ENCODE measurements at regions not wholly inside any gene's neighbourhood (a gene's known extent, or its start where the extent isn't known, plus 50 kb on each side); places are given as distances from the start of the nearest gene placed in this dataset.

DNA sequence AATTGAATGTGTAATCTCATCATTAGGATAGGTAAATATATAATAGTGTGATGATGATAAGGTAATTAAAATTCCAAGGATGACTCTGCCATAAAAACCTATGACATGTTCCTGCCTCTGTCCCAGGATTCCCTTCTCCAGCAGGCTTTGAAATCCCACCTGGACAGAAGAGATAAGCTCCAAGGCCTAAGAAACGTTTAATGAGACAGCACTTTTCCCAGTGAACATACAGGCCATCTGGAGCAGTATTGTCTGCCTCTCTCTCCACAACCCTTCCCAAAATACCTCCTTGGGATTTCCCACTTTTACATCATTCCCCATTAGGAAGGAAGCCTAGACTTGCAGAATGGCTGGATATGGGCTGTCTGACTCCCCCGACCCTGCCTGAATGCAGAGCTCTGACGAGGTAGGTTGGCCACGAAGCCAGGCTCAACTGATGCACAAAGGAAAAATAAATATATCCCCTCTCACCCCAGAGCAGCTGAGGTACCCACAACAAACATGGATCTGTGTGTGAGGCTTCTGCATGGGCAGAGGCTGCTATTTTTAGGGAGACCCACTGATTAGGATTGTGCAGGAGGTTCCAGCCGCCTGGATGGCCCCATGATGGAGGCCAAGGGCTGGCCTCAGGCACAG lies 71.0 kb downstream of the TMPRSS5 start:
- no peak for DNase-seq

DNA sequence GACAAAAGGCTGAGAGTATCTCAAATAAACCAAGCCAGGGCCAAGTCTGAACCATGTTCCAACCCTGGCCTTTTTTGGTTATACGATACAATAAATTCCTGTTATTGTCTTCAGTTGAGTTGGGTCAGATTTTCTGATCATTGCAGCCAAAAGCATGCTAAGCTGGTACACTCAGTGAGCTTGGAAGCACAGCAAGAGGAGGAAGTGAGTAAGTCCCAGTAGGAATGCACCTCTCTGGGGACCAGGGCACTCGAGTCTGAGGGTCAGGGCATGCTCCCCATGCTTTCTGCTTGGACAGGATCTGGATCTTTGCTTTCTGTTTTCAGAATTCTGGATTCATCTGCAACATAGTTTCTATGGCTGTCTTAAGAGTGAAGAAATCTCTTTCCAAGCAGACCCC lies 73.1 kb downstream of the TMPRSS5 start:
- no peak for DNase-seq

DNA sequence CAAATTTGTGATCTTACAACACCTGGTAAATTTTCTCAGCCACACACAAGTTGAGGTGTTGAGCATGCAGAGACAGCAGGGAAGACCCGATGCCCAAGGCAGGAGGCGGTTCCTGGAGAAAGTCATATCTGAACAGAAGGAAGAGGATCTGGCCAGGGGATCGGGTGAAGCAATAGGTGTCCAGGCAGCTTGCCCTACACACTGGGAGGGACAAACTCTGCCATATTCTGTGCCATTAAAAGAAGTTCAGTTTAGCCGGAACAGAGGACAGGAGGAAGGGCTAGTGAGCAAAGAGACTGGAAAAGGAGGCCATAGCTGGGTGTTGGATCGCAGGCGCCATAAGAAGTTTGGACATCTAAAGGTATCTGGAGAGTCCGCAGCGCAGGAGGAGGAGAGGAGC lies 76.5 kb downstream of the TMPRSS5 start:
- no peak for DNase-seq

DNA sequence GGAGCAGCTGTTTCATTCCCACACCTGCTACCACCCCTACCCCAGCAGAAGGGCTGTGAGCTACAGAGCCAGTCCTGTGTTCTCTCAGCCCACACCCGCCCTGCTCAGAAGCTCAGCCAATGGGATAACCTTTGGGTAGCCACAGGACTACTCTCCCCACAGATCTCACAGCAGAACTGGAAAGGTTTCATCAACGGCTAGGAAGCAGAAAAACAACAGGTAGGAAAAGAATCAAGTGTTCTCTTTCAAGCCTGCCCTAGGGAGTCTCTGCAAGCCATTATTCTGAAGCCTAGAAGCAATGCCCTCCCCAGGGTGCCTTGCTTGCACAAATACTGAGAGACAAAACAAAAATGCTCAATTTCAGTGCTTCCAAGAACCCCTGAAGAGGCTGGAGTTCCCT lies 77.2 kb downstream of the TMPRSS5 start:
- no peak for DNase-seq

DNA sequence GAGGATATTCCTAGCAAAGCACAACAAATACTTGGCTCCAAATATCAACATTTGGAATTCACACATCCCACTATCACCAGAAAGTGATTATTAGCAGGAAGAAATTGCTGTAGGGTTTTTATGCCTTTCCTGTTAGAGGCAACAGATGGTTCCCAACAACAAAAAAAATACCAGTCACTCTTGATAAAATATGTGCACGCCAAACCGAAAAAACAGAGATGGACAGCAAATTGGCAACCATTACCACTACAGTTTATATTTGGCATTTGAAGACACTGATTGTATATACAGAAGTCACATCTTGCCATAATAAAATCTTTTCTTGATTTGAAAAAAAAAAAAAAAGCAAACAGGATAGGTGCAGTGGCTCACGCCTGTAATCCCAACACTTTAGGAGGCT lies 78.2 kb downstream of the TMPRSS5 start:
- no peak for DNase-seq

DNA sequence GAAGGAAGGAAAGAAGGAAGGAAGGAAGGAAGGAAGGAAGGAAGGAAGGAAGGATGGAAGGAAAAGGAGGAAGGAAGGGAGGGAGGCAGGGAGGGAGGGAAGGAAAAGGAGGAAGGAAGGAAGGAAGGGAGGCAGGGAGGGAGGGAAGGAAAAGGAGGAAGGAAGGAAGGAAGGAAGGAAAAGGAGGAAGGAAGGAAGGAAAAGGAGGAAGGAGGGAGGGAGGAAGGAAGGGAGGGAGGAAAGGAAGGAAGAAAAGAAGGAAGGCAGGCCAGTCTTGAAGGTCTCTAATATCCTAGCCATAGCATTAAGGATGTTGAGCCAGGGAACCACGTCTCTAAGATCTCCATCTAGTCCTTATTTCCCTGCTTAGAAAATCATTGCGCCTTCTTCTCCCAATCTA lies 78.8 kb downstream of the TMPRSS5 start:
- DNase-seq = no peak

DNA sequence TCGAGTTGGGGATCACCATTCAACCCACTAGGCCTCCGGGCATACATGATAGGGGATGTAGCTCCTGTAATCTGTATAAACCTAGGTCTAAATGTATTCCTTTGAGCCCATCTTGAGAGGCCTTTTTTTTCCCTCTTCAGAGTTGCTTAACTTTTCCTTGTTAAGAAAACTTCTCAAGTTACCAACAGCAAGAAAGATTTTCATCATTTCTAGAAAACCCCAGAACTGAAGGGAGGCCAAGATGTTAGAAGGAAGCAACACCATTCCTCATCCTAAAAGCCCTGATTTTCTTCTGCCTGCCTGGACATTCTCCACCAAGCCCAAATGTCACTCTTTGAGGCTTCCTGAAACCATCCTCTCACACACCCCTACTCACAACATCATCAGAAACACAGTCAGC lies 79.4 kb downstream of the TMPRSS5 start:
- no peak for DNase-seq

DNA sequence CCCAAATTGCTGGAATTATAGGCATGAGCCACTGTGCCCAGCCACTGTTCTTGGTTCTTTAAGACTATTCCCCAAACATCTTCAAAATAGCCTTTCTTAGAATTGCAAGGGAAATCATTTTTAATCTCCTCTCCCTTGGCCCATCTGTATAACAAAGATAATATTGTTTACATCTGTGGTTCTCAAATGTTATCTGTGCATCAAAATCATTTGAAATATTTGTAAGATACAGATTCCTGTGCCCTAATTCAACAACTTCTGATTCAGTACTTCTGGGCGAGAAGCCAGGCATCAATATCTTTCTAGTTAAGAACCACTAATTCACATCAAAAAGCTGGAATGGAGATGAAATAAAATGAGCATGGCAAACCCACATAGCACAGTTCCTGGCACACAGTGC lies 83.0 kb downstream of the TMPRSS5 start:
- no peak for DNase-seq

DNA sequence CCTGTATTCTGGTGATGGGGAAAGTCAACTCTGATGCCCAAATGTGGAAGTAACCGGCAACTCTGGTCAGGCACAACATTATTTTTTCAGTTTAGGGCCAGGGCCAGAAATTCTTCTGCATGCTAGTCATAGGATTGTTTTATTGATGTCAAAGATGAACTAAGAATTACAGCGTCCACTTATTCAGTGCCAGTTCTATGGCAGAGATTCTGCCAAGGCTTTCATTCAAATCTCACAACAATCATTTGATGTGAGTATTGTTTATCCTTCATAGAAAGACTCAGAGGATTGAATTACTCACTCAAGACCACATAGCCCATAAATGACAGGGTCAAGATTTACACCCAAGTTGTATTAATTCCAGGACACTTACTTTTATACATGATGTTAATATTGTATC lies 87.7 kb downstream of the TMPRSS5 start:
- no peak for DNase-seq

DNA sequence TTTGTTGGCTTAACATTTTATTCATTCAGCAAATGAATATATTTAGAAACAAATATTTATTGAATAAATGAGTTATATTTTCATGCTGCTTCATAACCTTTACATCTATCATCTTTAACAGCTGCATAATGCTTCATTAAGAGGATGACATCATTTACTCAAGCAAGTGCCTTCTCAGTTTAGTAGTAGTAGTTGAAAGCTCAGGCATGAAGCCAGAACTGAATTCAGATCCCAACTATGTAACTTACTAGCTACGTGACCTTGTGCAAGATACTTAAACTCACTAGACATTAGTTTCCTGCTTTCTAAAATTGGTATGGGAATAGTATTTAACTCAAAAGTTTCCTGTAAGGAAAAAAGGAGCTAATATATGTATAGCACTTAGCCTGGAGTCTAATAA lies 90.3 kb downstream of the TMPRSS5 start:
- no peak for DNase-seq

DNA sequence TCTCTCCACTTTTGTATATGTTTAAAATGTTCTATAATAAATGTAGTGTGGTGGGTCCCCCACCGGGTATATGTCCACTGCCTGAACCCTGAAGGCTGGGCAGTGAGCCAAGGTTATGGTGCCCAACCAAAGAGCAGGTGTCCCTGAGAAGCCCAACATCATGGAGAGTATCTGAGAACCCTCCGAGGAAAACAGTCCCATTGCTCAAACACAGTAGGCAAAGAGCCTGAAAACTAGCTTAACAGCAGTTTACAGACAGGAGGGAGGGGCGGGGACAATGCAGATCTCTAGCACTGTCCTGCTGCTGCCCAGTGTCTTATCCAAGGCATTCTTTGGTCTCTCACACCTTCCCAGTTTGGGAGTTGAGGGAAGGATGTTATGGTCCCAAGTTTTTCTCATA lies 91.0 kb downstream of the TMPRSS5 start:
- DNase-seq = no peak

DNA sequence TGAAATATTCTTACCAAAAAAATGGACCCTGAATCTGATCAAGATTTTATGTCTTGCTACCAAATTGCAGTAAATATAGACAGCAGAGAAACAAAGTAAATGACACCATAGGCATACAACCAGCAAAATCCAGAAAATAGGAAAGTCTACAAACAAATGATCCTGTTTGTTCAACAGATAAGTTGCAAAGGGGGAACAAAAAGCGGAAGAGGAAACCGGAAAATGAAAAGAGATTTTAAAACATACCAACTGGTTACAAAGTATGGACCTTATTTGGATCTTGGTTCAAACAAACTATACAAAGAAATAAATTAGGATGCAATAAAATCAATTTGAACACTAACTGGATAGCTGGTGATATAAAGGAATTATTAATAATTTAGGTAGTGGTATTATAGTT lies 92.0 kb downstream of the TMPRSS5 start:
- DNase-seq = no peak

DNA sequence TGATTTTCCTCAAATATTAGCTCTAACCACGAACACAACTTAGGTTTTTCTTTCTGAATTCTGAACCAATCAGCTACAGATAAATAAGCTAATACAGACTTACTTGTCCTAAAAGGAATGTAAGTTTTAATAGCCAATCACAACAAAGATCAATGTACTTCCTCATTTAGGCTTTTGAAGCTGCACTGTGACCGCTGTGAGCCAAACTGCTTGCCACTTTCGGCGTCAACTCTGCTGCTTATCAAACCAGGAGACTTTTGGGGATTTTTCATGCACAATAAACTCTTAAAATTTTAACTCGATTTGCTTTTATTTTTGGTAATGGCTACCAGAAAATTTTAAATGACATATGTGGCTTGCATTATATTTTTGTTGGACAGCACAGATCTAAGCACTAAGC lies 92.5 kb downstream of the TMPRSS5 start:
- no peak for DNase-seq

DNA sequence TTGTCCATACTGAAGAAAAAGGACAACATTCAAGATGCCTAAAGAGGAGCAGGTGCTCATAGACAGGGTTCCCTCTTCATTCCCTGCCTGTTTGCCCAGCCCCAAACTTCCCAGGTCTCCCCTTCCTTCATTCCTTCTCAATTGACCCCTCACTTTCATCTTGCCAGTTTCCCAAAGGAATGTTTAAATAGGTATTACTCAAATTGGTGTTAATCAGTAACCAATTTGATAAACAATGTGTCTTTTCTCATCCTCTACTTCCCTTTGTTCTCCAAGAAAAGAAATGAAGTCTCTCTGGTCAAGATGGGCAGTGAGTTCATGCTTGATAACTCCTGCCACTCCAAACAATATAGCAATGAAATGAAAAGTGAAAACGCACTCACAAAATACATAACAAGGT lies 101.9 kb downstream of the TMPRSS5 start:
- no peak for DNase-seq

DNA sequence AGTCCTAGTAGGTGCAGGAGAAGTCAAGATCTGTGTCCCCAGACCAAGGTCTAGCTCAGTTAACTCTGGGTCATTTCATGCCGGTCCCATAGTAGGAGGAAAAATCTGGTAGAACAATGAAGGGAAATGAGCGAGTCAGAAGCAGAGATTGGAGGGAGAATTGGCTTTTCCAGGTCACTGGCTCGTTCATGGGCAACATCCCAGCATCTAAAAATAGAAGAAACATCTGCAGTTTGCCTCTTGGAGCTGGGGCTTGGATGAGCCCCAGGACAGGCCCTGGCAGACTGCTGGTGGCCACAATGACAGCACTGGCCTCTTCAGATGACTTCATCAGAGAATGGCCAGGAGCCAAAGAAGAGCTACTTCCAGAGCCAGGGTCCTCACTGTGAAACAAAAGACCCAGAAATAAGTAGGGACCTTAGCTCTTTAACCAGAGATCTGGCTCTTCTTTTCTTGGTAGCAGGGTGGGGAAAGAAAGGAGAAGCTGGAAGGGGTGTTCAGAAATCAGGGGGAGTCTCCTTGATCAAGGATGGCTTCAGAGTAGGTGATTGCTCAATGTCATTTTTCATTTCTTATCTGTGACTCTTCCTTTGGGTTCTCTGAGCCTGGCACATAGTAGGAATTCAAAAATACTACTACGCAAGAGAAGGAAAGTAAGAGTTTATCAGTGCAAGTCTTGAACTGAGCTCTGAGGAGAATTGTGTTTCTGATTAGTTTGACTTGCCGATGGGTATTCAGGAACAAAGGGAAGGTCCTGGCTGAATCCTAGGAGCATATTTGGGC lies 102.6 kb downstream of the TMPRSS5 start:
- DNase-seq = no peak

DNA sequence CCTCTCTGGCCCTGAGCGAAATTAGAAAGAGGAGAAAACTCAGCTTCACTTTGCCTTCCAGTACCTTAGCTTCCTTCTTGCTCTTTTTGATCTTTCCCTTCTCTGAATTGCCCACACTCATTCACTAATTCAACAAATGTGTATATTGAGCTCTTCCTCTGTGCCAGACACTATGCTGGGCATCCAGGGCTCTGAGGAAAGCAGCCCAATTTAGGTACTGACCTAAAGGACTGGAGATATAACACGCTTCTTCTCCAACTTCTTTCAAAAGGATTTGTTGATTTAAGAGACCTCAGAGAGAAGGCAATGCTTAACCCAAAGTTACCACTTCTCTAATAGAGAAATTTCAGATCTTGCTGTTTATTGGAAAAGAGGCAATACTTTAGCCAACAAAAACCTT lies 103.6 kb downstream of the TMPRSS5 start:
- no peak for DNase-seq

DNA sequence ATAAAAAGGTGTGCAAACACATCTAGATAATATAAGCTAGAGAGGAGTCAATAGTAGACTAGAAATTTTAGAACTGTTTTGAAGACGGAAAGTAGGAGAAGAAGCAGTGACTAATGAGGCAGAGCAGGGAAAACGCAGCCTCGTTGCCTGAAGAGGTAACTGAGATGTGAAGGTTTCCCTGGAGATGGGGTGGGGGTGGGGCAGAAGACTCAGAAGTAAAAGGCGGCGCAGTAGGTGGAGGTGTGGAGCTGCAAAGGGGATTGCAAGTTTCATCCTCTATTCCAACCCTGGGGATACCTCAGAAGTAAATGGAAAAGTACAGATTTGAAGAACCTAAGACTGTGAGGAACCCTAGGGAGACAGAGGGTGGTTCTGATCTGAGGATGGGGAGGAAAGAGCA lies 109.5 kb downstream of the TMPRSS5 start:
- no peak for DNase-seq

DNA sequence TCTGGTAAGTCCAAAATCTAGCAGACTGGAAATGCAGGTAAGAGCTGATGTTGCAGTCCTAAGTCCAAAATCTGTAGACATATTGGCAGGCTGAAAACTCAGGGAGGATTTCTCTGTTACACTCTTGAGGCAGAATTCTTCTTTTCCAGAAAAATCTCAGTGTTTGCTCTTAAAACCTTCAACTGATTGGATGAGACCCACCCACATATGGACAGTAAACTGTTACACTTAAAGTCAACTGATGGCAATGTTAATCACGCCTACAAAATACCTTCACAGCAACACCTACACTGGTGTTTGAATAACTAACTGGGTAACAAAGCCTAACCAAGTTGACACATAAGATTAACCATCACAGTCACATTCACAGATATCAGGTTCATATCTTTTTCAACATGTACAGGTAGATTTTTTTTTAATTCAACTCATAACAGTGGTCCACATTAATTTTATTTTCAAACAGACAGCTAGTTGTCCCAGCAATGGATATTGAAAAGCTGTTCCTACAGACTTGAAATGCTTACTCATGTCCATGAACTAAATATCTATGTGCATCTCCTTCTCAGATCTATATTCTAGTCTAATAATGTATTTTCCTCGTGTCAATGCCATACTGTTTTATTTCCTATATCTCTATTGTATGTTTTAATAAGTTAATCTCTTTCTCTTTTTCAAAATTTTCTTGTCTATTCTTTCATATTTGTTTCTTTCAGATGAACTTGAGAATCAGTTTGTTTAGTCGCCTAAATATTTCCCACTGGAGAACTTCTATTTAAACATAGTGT lies 110.1 kb downstream of the TMPRSS5 start:
- no peak for DNase-seq

DNA sequence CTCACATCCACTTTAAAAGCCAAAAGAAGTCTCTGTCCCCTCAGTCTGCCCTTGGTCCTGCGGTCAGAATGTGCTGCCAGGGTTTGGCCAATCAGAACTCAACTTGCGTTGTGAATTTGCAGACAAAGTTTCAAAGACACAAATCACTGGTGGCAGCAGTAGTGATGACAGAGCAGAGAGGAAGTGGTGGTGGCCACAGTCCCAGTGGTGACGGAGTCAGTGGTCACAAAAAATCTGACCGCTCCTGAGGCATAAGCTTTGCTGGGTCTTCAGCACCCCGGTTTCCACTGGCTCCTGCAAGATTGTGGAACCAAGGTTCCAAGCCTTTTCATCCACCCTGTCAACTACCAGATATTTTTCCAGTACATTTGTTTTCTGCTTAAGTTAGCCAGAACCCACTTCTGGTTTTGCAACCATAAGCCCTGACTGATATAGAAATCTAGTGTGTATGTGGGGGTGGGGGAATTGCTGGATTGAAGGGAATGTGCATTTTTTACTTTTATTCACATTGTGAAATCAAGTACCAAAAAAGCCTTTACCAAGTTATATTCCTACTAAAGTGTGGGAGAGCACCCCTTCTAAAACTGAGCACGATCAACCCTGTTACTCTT lies 112.3 kb downstream of the TMPRSS5 start:
- no peak for DNase-seq

DNA sequence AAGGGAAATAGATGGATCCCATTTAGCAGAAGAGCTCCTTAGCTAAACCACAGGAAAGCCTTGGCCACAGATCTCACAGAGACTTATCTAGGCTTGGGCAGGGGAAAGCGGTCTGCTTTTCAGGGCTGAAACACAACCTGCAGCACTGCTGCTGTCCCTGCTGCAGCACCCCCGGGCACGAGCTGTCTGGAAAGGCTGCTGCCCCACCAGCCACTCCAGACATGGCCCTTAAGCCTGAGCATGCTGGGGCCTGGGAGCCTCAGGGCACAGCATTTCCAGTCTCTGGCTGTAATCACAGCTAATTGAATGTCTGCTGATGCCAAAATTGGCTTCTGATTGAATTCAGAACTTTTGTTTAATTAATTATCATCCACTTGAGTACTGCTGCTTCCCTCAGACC lies 115.0 kb downstream of the TMPRSS5 start:
- no peak for DNase-seq

DNA sequence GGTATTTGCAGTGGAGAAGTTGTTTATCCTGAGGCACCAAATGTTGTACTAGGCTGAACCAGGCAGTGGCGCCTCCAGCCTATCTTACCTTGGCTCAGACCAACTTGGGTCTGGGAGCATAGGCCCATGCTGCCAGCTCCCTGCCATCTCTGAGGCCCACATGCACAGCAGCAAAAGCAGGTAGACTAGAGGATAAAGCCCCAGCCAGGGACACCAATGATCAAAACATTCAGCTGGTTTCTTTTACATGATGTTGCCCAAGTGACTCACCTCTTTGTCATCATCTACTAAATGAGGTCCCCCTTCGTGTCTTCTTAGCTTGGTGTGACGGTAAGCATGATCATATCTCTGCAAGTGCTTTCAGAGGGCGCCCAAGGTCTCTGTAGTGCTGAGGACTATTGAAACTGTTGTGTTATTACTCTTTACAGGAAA lies 112.1 kb upstream of the DRD2 start:
- DNase-seq = no peak

DNA sequence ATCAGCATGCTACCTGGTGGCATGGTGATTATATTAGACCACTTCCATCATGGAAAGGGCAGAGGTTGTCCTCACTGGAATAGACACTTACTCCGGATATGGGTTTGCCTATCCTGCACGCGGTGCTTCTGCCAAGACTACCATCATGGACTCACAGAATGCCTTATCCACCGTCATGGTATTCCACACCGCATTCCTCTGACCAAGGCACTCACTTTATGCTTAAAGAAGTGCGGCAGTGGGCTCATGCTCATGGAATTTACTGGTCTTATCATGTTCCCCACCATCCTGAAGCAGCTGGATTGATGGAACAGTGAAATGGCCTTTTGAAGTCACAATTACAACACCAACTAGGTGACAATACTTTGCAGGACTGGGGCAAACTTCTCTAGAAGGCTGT lies 109.2 kb upstream of the DRD2 start:
- DNase-seq = no peak

DNA sequence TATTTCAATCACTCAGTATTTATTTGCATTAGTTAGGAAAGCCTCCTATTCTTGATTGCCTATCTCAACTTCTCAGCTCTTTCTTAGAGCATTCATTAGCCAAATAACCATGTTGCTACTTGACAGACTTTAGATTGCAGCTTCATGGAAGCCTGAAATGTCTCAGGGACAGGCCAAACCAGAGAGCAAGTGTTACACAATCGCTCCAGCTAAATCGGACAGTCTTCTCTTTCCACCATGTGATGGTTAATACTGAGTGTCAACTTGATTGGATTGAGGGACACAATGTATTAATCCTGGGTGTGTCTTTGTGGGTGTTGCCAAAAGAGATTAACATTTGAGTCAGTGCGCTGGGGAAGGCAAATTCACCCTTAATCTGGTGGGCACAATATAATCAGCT lies 106.5 kb upstream of the DRD2 start:
- no peak for DNase-seq

All from GDM1 (cell line).